ENCODE measurements at regions not wholly inside any gene's neighbourhood (a gene's known extent, or its start where the extent isn't known, plus 50 kb on each side); places are given as distances from the start of the nearest gene placed in this dataset.

DNA sequence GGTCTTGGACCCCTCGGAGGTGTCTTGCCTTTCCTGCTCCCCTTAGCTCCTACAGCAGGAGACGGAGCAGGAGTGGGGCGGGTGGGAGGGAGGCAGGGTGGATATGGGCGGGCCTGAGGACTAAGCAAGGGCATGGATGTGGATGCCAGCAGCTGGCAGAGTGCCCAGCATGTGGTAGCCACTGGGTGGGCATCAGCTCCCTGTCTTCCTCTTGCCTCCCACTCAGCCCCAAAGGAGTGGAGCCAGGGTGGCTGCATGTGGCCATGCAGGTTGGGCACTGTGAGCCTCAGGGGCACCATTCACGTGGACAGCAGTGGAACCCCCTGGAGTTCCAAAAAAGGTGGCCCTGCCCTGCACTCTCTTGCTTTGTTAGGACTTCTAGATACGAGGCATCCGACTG is 90.1 kb upstream of the TBCA start:
- TF ChIP-seq, protein P1, sequence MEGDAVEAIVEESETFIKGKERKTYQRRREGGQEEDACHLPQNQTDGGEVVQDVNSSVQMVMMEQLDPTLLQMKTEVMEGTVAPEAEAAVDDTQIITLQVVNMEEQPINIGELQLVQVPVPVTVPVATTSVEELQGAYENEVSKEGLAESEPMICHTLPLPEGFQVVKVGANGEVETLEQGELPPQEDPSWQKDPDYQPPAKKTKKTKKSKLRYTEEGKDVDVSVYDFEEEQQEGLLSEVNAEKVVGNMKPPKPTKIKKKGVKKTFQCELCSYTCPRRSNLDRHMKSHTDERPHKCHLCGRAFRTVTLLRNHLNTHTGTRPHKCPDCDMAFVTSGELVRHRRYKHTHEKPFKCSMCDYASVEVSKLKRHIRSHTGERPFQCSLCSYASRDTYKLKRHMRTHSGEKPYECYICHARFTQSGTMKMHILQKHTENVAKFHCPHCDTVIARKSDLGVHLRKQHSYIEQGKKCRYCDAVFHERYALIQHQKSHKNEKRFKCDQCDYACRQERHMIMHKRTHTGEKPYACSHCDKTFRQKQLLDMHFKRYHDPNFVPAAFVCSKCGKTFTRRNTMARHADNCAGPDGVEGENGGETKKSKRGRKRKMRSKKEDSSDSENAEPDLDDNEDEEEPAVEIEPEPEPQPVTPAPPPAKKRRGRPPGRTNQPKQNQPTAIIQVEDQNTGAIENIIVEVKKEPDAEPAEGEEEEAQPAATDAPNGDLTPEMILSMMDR (conservative IDR thresholded peaks at IDR 0.05; ENCODE audit: low read depth, low read length): no peak
- TF ChIP-seq FOS (IDR thresholded peaks at IDR 0.05; ENCODE audit: low read depth, low read length): no peak
- TF ChIP-seq MXI1 (IDR thresholded peaks at IDR 0.05; ENCODE audit: borderline replicate concordance, low read depth, low read length): no peak

All from IMR-90 (cell line).